ENCODE measurements at regions not wholly inside any gene's neighbourhood (a gene's known extent, or its start where the extent isn't known, plus 50 kb on each side); places are given as distances from the start of the nearest gene placed in this dataset.

DNA sequence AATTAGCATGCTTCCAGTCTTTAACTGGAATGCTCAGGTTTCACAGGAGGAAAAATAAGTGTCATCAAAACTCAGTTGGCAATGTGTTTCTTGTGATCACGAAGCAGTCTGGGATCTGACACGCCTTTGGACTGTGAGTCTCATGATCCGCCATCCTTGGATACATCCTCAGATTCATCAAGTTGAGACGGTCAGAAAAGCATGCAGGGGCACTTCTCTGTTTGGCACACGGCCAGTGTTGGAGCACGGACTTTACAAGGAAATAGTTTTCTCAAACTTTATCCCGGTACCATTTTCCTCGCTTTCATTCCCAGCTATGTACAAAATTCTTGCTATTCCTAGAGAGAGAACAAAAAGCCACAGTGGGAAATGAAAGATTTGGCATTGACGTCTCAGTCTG is 88.4 kb upstream of the PARP11 start:
- Histone ChIP-seq H3K9me3 (ENCODE audit: control insufficient read depth, low read length) (no peaks in the 10 kb centered on the region), H3K27ac (ENCODE audit: insufficient read depth, low read length, poor library complexity, severe bottlenecking) (peak overlapping the region; percentile 67), H3K36me3 (ENCODE audit: control insufficient read depth, insufficient read depth, low read length) (no peaks in the 10 kb centered on the region), H3K27me3 (replicated peaks; ENCODE audit: control insufficient read depth, insufficient read depth, low read length, poor library complexity, severe bottlenecking) (no peaks in the 10 kb centered on the region), H3K4me1 (ENCODE audit: control insufficient read depth, insufficient read depth, low read length, poor library complexity, severe bottlenecking) (peaks cover 17% of the 10 kb centered on the region), H3K4me3 (ENCODE audit: insufficient read depth, low read depth, low read length, poor library complexity, severe bottlenecking) (no peak overlapping the region)
- DNase-seq, result no peak

DNA sequence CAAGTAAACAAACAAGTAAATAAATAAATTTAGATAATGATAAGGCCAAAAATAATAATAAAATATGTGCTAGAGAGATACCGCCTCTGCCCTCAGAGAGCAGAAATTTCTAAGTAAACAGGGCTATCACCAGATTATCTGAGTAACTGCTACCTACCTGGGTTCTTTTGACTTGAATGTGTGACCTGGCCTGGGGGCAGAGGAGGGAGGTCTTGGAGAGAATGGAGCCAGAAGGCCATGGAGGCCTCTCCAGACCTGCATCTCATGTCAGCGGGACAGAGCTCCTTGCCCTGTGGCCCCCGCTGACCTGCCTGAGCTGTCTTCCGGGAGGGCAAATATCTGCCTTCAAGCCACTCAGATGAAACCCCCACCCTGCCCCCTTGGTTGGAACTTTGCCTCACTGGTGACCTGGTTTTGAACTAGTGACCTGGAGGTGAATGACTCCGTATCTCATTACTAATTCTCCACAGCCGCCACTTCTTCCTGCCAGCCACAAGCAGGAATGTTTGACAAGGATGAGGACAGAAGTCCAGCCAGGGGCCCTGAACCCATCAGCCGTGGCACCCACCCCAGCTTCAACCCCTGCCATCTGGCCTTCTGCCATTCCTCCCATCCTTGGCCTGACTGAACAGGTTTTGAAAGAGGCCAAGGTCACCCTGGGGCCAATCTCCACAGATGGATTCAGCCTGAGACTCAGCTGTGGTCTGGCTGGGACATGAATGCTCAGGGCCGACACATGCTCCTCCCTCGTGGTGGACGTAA is 86.8 kb upstream of the PARP11 start:
- H3K27ac ChIP-seq (ENCODE audit: insufficient read depth, low read length, poor library complexity, severe bottlenecking), result no peak overlapping the region
- H3K36me3 ChIP-seq (ENCODE audit: control insufficient read depth, insufficient read depth, low read length), result no peaks in the 10 kb centered on the region
- no peaks in the 10 kb centered on the region for H3K9me3 ChIP-seq (ENCODE audit: control insufficient read depth, low read length)
- peaks cover 17% of the 10 kb centered on the region for H3K4me1 ChIP-seq (ENCODE audit: control insufficient read depth, insufficient read depth, low read length, poor library complexity, severe bottlenecking)
- H3K4me3 ChIP-seq (ENCODE audit: insufficient read depth, low read depth, low read length, poor library complexity, severe bottlenecking), result no peak overlapping the region
- no peaks in the 10 kb centered on the region for H3K27me3 ChIP-seq (replicated peaks; ENCODE audit: control insufficient read depth, insufficient read depth, low read length, poor library complexity, severe bottlenecking)
- DNase-seq, result no peak

DNA sequence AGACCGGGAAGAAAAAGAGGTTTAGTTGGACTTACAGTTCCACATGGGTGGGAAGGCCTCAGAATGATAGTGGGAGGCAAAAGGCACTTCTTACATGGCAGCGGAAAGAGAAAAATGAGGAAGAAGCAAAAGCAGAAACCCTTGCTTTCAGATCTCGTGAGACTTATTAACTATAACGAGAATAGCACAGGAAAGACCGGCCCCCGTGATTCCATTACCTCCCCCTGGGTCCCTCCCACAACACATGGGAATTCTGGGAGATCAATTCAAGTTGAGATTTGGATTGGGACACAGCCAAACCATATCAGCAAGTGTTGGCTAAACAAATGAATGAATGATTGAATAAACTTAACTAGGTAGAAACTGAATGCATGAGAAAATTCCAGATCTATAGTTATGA is 85.3 kb upstream of the PARP11 start:
- Histone ChIP-seq H3K36me3 (ENCODE audit: control insufficient read depth, insufficient read depth, low read length) (no peaks in the 10 kb centered on the region), H3K4me3 (ENCODE audit: insufficient read depth, low read depth, low read length, poor library complexity, severe bottlenecking) (no peak overlapping the region), H3K4me1 (ENCODE audit: control insufficient read depth, insufficient read depth, low read length, poor library complexity, severe bottlenecking) (peaks cover 17% of the 10 kb centered on the region), H3K27ac (ENCODE audit: insufficient read depth, low read length, poor library complexity, severe bottlenecking) (no peak overlapping the region), H3K27me3 (replicated peaks; ENCODE audit: control insufficient read depth, insufficient read depth, low read length, poor library complexity, severe bottlenecking) (no peaks in the 10 kb centered on the region), H3K9me3 (ENCODE audit: control insufficient read depth, low read length) (no peaks in the 10 kb centered on the region)
- DNase-seq, result no peak

DNA sequence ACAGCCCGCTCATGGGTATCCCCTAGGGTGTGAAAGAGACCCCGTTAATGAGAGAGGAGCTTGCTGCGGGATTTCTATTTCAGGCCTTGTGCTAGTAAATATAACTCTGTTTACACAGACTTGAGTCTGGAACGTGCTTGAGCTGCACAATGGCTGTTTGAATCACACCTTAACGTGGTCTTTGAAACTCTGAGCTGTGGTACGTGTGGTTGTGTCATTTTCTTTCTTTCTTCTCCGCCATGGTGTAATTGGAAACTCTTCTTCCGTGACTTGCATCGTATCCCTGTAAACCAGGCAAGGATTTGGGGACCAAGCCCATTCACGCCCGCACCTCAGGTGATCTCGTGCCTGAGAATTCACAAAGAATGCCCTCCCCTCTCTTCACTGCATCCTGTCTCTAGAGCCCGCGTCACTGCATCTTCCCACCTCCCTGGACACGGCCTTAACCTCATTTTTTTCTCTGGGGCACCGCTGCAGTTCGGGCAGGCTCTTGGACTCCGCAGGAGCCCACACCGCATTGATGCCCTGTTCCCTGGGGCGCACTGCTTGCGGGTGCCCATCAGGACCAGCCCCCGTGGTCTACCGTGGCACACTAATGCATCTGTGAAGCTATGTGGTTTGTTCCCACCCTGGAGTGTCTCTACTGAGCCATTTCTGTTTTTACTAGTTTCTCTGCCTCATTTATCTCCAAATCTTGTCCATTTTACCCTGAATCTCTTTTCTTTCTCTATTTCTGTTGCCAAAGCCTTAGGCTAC is 78.4 kb upstream of the PARP11 start:
- H3K4me3 ChIP-seq (ENCODE audit: insufficient read depth, low read depth, low read length, poor library complexity, severe bottlenecking), result no peak overlapping the region
- H3K4me1 ChIP-seq (ENCODE audit: control insufficient read depth, insufficient read depth, low read length, poor library complexity, severe bottlenecking), result peaks cover 48% of the 10 kb centered on the region
- peak overlapping the region; percentile 46 for H3K27ac ChIP-seq (ENCODE audit: insufficient read depth, low read length, poor library complexity, severe bottlenecking)
- H3K36me3 ChIP-seq (ENCODE audit: control insufficient read depth, insufficient read depth, low read length), result no peaks in the 10 kb centered on the region
- H3K27me3 ChIP-seq (replicated peaks; ENCODE audit: control insufficient read depth, insufficient read depth, low read length, poor library complexity, severe bottlenecking), result no peaks in the 10 kb centered on the region
- H3K9me3 ChIP-seq (ENCODE audit: control insufficient read depth, low read length), result no peaks in the 10 kb centered on the region
- DNase-seq, result no peak

DNA sequence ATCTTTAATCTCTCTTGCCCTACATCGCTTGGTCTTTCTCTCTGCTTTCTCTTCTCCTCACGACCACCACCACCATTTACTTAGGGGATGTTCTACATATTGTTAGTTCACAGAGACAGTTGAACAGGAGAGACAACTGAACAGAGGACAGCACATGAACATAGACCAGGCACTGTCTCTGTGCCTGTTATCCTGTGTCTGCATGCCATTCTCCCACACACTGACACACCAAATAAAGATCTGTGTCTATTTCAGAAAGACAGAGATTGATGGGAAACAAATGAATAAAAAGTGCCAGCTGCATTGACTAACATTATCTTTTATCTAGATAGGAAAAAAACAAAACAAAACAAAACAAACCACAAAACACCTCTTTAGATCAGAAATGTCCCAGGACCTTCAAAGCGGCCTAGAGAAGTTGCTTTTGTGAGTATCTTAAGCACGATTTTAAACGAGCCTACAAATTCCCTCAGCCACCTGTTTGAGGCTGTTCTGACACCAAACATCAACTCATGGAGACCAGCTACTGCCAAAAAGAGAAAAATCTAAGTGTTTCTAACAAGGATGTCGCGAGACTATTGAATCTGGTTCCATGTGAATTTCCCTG is 77.6 kb upstream of the PARP11 start:
- DNase-seq, result no peak
- H3K27ac ChIP-seq (ENCODE audit: insufficient read depth, low read length, poor library complexity, severe bottlenecking), result peak overlapping the region; percentile 62
- H3K27me3 ChIP-seq (replicated peaks; ENCODE audit: control insufficient read depth, insufficient read depth, low read length, poor library complexity, severe bottlenecking), result no peaks in the 10 kb centered on the region
- H3K36me3 ChIP-seq (ENCODE audit: control insufficient read depth, insufficient read depth, low read length), result no peaks in the 10 kb centered on the region
- peaks cover 48% of the 10 kb centered on the region for H3K4me1 ChIP-seq (ENCODE audit: control insufficient read depth, insufficient read depth, low read length, poor library complexity, severe bottlenecking)
- no peak overlapping the region for H3K4me3 ChIP-seq (ENCODE audit: insufficient read depth, low read depth, low read length, poor library complexity, severe bottlenecking)
- no peaks in the 10 kb centered on the region for H3K9me3 ChIP-seq (ENCODE audit: control insufficient read depth, low read length)

DNA sequence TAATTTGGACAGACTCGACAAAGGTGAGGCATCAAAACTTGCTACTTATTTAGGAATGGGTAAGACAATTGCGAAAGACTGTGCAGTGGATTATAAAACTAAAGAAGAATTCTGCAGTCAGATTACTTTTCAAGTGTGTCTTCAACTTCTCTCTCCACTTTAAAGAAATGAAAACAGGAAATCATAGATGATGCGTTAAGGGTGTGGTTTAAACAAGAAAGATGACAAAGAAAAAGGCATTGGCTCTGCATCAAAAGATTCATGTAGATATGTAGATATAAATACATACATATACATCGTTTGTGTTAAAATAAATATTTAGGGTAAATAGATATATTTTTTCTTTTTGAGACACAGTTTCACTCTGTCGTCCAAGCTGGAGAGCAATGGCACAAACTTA is 74.6 kb upstream of the PARP11 start:
- DNase-seq, result no peak
- no peaks in the 10 kb centered on the region for H3K36me3 ChIP-seq (ENCODE audit: control insufficient read depth, insufficient read depth, low read length)
- peaks cover 48% of the 10 kb centered on the region for H3K4me1 ChIP-seq (ENCODE audit: control insufficient read depth, insufficient read depth, low read length, poor library complexity, severe bottlenecking)
- no peak overlapping the region for H3K4me3 ChIP-seq (ENCODE audit: insufficient read depth, low read depth, low read length, poor library complexity, severe bottlenecking)
- H3K27me3 ChIP-seq (replicated peaks; ENCODE audit: control insufficient read depth, insufficient read depth, low read length, poor library complexity, severe bottlenecking), result no peaks in the 10 kb centered on the region
- H3K9me3 ChIP-seq (ENCODE audit: control insufficient read depth, low read length), result no peaks in the 10 kb centered on the region
- peak overlapping the region; percentile 71 for H3K27ac ChIP-seq (ENCODE audit: insufficient read depth, low read length, poor library complexity, severe bottlenecking)

DNA sequence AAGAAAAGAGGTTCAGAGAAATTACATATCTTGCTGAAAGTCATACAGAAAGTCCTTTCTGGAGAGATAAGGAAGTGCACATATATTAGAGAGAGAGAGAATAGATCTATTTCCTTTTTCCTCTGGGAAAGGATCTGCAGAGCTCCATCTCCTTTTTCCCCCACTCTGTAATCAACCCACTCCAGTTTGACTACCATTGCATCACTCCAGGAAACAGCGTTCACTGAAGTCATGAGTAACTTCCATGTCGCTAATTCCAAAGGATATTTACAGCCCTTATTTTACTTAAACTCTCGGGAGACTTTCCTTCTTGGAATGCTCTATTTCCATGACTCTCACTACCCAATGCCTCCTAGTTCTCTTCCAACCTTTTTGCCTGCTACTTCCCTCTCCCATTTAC is 72.5 kb upstream of the PARP11 start:
- H3K36me3 ChIP-seq (ENCODE audit: control insufficient read depth, insufficient read depth, low read length), result no peaks in the 10 kb centered on the region
- H3K27ac ChIP-seq (ENCODE audit: insufficient read depth, low read length, poor library complexity, severe bottlenecking), result no peak overlapping the region
- H3K4me3 ChIP-seq (ENCODE audit: insufficient read depth, low read depth, low read length, poor library complexity, severe bottlenecking), result no peak overlapping the region
- H3K27me3 ChIP-seq (replicated peaks; ENCODE audit: control insufficient read depth, insufficient read depth, low read length, poor library complexity, severe bottlenecking), result no peaks in the 10 kb centered on the region
- DNase-seq, result no peak
- peaks cover 35% of the 10 kb centered on the region for H3K4me1 ChIP-seq (ENCODE audit: control insufficient read depth, insufficient read depth, low read length, poor library complexity, severe bottlenecking)
- no peaks in the 10 kb centered on the region for H3K9me3 ChIP-seq (ENCODE audit: control insufficient read depth, low read length)

DNA sequence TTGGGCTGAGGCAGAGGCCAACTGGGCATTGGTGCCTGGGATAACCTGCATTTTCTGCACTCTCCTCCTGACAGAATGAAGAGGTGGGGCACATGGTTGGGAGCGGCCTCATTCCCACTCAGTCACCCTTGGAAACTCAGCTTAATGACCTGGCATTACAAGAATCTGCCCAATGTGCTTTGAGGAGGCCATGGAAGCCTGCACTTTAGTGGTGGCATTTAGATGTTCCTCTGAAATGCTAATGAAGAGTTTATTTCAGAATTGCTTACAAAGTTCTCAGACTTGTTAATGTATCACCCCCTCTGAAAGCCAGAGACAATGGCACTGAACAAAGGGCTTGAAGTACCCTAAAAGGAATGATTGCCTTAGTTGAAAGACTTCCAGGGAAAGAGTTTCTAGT is 71.4 kb upstream of the PARP11 start:
- no peak overlapping the region for H3K4me3 ChIP-seq (ENCODE audit: insufficient read depth, low read depth, low read length, poor library complexity, severe bottlenecking)
- no peaks in the 10 kb centered on the region for H3K9me3 ChIP-seq (ENCODE audit: control insufficient read depth, low read length)
- H3K27me3 ChIP-seq (replicated peaks; ENCODE audit: control insufficient read depth, insufficient read depth, low read length, poor library complexity, severe bottlenecking), result no peaks in the 10 kb centered on the region
- H3K4me1 ChIP-seq (ENCODE audit: control insufficient read depth, insufficient read depth, low read length, poor library complexity, severe bottlenecking), result peaks cover 25% of the 10 kb centered on the region
- H3K27ac ChIP-seq (ENCODE audit: insufficient read depth, low read length, poor library complexity, severe bottlenecking), result no peak overlapping the region
- DNase-seq, result no peak
- H3K36me3 ChIP-seq (ENCODE audit: control insufficient read depth, insufficient read depth, low read length), result no peaks in the 10 kb centered on the region

DNA sequence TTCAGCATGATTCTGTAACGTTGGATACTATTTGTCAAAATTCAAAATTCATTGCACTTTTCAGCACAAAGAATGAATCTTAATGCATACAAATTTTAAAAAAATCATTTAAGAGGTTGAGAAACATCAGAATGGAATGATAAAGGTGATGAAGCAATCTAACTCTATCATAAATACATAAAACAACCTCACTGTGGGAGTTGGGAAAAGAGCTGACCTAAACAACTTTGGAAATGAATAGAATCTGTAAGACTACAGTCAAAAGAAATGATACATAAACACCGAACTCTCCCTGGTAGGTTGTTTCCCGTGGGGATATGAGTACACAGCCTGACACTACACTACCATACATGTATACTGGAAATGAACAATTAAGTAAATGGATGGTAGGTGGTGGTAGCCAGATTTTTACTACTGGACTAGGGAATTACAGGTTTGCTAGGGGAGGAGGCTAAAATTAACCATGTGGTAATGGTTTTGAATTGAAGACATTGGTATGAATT is 64.9 kb upstream of the PARP11 start:
- DNase-seq, result no peak
- Histone ChIP-seq H3K27me3 (replicated peaks; ENCODE audit: control insufficient read depth, insufficient read depth, low read length, poor library complexity, severe bottlenecking) (no peaks in the 10 kb centered on the region), H3K27ac (ENCODE audit: insufficient read depth, low read length, poor library complexity, severe bottlenecking) (no peak overlapping the region), H3K36me3 (ENCODE audit: control insufficient read depth, insufficient read depth, low read length) (no peaks in the 10 kb centered on the region), H3K4me1 (ENCODE audit: control insufficient read depth, insufficient read depth, low read length, poor library complexity, severe bottlenecking) (peaks cover 10% of the 10 kb centered on the region), H3K4me3 (ENCODE audit: insufficient read depth, low read depth, low read length, poor library complexity, severe bottlenecking) (no peak overlapping the region), H3K9me3 (ENCODE audit: control insufficient read depth, low read length) (no peaks in the 10 kb centered on the region)

DNA sequence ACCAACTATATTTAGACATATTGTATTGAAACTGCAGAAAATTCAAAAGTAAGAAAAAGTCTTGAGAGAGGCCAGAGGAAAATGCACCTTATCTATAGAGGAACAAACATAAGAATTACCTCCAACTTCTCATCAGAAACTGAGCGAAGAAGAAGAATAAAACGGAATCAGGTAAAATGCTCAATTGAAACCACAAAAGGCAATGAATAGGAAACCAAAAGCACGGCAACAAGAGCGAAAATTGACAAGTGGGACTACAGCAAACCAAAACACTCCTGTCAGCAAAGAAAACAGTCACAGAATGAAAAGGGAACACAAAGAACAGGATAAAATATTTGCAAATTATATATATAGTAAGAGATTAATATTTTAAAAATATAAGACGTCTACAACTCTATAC is 61.9 kb upstream of the PARP11 start:
- DNase-seq, result no peak
- Histone ChIP-seq H3K27ac (ENCODE audit: insufficient read depth, low read length, poor library complexity, severe bottlenecking) (peak overlapping the region; percentile 35), H3K27me3 (replicated peaks; ENCODE audit: control insufficient read depth, insufficient read depth, low read length, poor library complexity, severe bottlenecking) (no peaks in the 10 kb centered on the region), H3K9me3 (ENCODE audit: control insufficient read depth, low read length) (no peaks in the 10 kb centered on the region), H3K36me3 (ENCODE audit: control insufficient read depth, insufficient read depth, low read length) (no peaks in the 10 kb centered on the region), H3K4me3 (ENCODE audit: insufficient read depth, low read depth, low read length, poor library complexity, severe bottlenecking) (peak overlapping the region; percentile 1), H3K4me1 (ENCODE audit: control insufficient read depth, insufficient read depth, low read length, poor library complexity, severe bottlenecking) (peaks cover 25% of the 10 kb centered on the region)
